ENCODE measurements at regions not wholly inside any gene's neighbourhood (a gene's known extent, or its start where the extent isn't known, plus 50 kb on each side); places are given as distances from the start of the nearest gene placed in this dataset.

DNA sequence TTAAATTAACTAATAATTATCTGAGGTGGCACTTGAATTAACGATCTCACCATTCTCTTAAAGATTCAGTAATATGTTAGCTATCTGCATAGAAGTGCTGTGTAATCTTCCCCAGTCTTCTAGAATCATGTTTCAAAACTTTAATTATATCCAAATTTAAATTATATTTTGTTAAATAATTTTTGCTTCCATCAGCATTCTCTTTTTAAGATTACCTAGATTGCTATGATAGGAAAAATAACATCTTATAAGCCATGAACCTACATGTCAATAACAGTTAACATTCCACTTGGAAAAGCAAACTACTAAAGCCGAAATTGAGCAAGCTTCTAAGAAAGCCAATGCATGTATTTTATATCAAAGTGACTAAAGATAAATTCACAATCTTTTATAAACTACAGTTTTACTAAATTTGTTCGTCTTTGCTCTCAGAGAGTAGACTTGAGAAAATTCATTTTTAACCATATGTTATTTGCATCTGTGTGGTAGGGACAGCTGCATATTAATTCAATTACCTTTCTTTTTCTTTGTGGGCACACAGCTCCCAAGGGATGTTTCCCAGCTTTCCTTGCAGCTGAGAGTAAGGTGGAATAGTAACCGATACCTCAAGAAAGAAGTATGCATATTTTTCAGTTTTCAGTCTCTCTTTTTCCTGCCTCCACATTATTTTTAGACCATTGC, 105.4 kb upstream of the ABCB5 start (continued):
- TF ChIP-seq JUN (IDR thresholded peaks at IDR 0.05; ENCODE audit: low read depth, low read length), result no peak
- no peak for TF ChIP-seq EP300 (IDR thresholded peaks at IDR 0.05; ENCODE audit: borderline replicate concordance in 1 of 2, low read depth in 2 of 2, low read length in 2 of 2)
- no peak for TF ChIP-seq BRCA1 (IDR thresholded peaks at IDR 0.05; ENCODE audit: low read depth, low read length)
- TF ChIP-seq TBP (IDR thresholded peaks at IDR 0.05; ENCODE audit: low read depth, low read length), result no peak
- TF ChIP-seq SRF (IDR thresholded peaks at IDR 0.05; ENCODE audit: low read depth, low read length), result no peak

Measured in H1 (cell line).